ENCODE measurements at regions not wholly inside any gene's neighbourhood (a gene's known extent, or its start where the extent isn't known, plus 50 kb on each side); places are given as distances from the start of the nearest gene placed in this dataset.
A peak's percentile ranks its signal among the peaks of the same experiment; 100 is the strongest.
"Not testable (repeated sequence)": the region's sequence is repeated elsewhere in the genome, so short reads cannot be mapped to it uniquely, and the experiment has no call there.

- DNase-seq = not testable (repeated sequence)
Observed at GRCh38 chr22:22117864-22118544, 126.6 kb upstream of the VPREB1 start.

- DNase-seq = not testable (repeated sequence)
Observed at GRCh38 chr22:22116997-22117770, 127.4 kb upstream of the VPREB1 start.

- DNase-seq = no peak
Observed at GRCh38 chr22:22113701-22114100, 130.9 kb upstream of the VPREB1 start.

GRCh38 chr22:22112533-22113294, 130.1 kb upstream of the TOP3B start:
- no peak for DNase-seq

- no peak for DNase-seq
Observed at GRCh38 chr22:22111983-22112382, 129.4 kb upstream of the TOP3B start.

- DNase-seq = no peak
Observed at GRCh38 chr22:22111267-22111751, 128.7 kb upstream of the TOP3B start.

- peak; percentile 30 for DNase-seq
Observed at GRCh38 chr22:22110548-22111266, 128.1 kb upstream of the TOP3B start.

GRCh38 chr22:22109693-22110466, 127.3 kb upstream of the TOP3B start:
- no peak for DNase-seq

GRCh38 chr22:22106855-22107254, 124.3 kb upstream of the TOP3B start:
- no peak for DNase-seq

GRCh38 chr22:22105364-22105763, 122.8 kb upstream of the TOP3B start:
- no peak for DNase-seq

GRCh38 chr22:22103078-22103875, 120.7 kb upstream of the TOP3B start:
- no peak for DNase-seq

- DNase-seq = no peak
Observed at GRCh38 chr22:22099833-22100812, 117.5 kb upstream of the TOP3B start.

- DNase-seq = no peak
Observed at GRCh38 chr22:22099194-22099486, 116.6 kb upstream of the TOP3B start.

- DNase-seq = no peak
Observed at GRCh38 chr22:22098457-22099193, 116.0 kb upstream of the TOP3B start.

- no peak for DNase-seq
Observed at GRCh38 chr22:22097727-22098228, 115.2 kb upstream of the TOP3B start.

- no peak for DNase-seq
Observed at GRCh38 chr22:22094921-22095320, 112.3 kb upstream of the TOP3B start.

- no peak for DNase-seq
Observed at GRCh38 chr22:22094514-22094913, 111.9 kb upstream of the TOP3B start.

- DNase-seq = no peak
Observed at GRCh38 chr22:22093743-22094142, 111.2 kb upstream of the TOP3B start.

GRCh38 chr22:22092974-22093373, 110.4 kb upstream of the TOP3B start:
- no peak for DNase-seq

Data from activated T-cell treated with anti-CD3 and anti-CD28 coated beads, Interleukin-2, amount 50 U/mL, for 1 hour (primary cell).